IMR-90 (cell line): ENCODE measurements at regions not wholly inside any gene's neighbourhood (a gene's known extent, or its start where the extent isn't known, plus 50 kb on each side); places are given as distances from the start of the nearest gene placed in this dataset.

ENCODE experiments used
- ATAC-seq: fragments of 200-7000 bp; cut with Tn5 transposase; 2 replicates; pipeline ENCODE4 v1.9.1; 2020; ENCODE audit warnings: low read depth, mild to moderate bottlenecking, moderate library complexity
- BruUV-seq: library from RNA; stranded (reverse); fragments of 400-500 nt; replicated peaks from 2 replicates; lab custom pipeline; 2021; lab: Mats Ljungman, UMichigan
- CTCF ChIA-PET: fragments of 300-600 bp; formaldehyde crosslinking; extraction: SDS; loops from one replicate; lab custom pipeline; 2021; ENCODE audit warnings: antibody characterized with exemption; lab: Yijun Ruan, JAX
- POLR2A ChIA-PET: fragments of 300-600 bp; sonication (Branson Sonifier 250); formaldehyde crosslinking; loops from one replicate; lab custom pipeline; 2022; ENCODE audit warnings: antibody characterized with exemption; ENCODE audit not compliant: unreplicated experiment; lab: Charles Lee
- DNase-seq: peaks from one replicate; pipeline ENCODE4 v3.0.0; 2013
- H2AFZ ChIP-seq: replicated peaks from 2 replicates; pipeline ENCODE3; 2013; ENCODE audit warnings: low read length, mild to moderate bottlenecking; ENCODE audit not compliant: poor library complexity
- H2AK5ac ChIP-seq: 2 replicates; pipeline ENCODE4 v1.6.1; 2013; ENCODE audit warnings: low read depth, low read length, inconsistent platforms
- H2AK9ac ChIP-seq: replicated peaks from 2 replicates; pipeline ENCODE3; 2013; ENCODE audit warnings: mild to moderate bottlenecking, low read depth, low read length, moderate library complexity; ENCODE audit not compliant: poor library complexity
- H2BK120ac ChIP-seq: 2 replicates; pipeline ENCODE4 v1.6.1; 2013; ENCODE audit warnings: low read depth, low read length, inconsistent platforms
- H2BK15ac ChIP-seq: 3 replicates; pipeline ENCODE4 v1.6.1; 2013; ENCODE audit warnings: low read depth, low read length, inconsistent platforms
- H2BK20ac ChIP-seq: 2 replicates; pipeline ENCODE4 v1.6.1; 2013; ENCODE audit warnings: low read depth, mild to moderate bottlenecking, inconsistent platforms, low read length, moderate library complexity
- H2BK5ac ChIP-seq: 2 replicates; pipeline ENCODE4 v1.6.1; 2013; ENCODE audit warnings: mild to moderate bottlenecking, low read depth, low read length, inconsistent platforms; ENCODE audit not compliant: poor library complexity, severe bottlenecking
- H3K14ac ChIP-seq: replicated peaks from 2 replicates; pipeline ENCODE4 v1.6.1; 2013; ENCODE audit warnings: low read depth, low read length, inconsistent platforms
- H3K18ac ChIP-seq: 2 replicates; pipeline ENCODE4 v1.6.1; 2013; ENCODE audit warnings: low read depth, low read length, control low read depth
- H3K23ac ChIP-seq: 2 replicates; pipeline ENCODE4 v1.6.1; 2013; ENCODE audit warnings: low read depth, low read length, inconsistent platforms
- H3K27ac ChIP-seq: 2 replicates; pipeline ENCODE4 v1.5.1; 2013; ENCODE audit warnings: mild to moderate bottlenecking, control low read depth, low read length; ENCODE audit not compliant: insufficient read depth
- H3K27me3 ChIP-seq: 2 replicates; pipeline ENCODE4 v1.6.1; 2013; ENCODE audit warnings: low read length; ENCODE audit not compliant: control insufficient read depth, insufficient read depth
- H3K36me3 ChIP-seq: 2 replicates; pipeline ENCODE4 v1.6.1; 2013; ENCODE audit warnings: low read length, mixed read lengths; ENCODE audit not compliant: control insufficient read depth, insufficient read depth
- H3K4ac ChIP-seq: 2 replicates; pipeline ENCODE4 v1.6.1; 2013; ENCODE audit warnings: low read depth, low read length, inconsistent platforms
- H3K4me1 ChIP-seq: 2 replicates; pipeline ENCODE4 v1.6.1; 2013; ENCODE audit warnings: low read length, mixed read lengths; ENCODE audit not compliant: control insufficient read depth, insufficient read depth
- H3K4me2 ChIP-seq: 2 replicates; pipeline ENCODE4 v1.6.1; 2013; ENCODE audit warnings: low read depth, mild to moderate bottlenecking, control low read depth, low read length, moderate library complexity
- H3K4me3 ChIP-seq: 2 replicates; pipeline ENCODE4 v1.5.1; 2013; ENCODE audit warnings: low read depth, mild to moderate bottlenecking, control low read depth, low read length, moderate library complexity; ENCODE audit not compliant: insufficient read depth
- H3K56ac ChIP-seq: 2 replicates; pipeline ENCODE4 v1.6.1; 2013; ENCODE audit warnings: low read length, inconsistent platforms; ENCODE audit not compliant: insufficient read depth; ENCODE audit errors: extremely low read depth
- H3K79me1 ChIP-seq, 2 experiments: 2 replicates each; pipeline ENCODE4 v1.6.1; 2013; ENCODE audit warnings: low read length in 2 of 2, inconsistent platforms in 1 of 2, low read depth in 1 of 2
- H3K9ac ChIP-seq: 2 replicates; pipeline ENCODE4 v1.6.1; 2013; ENCODE audit warnings: low read depth, low read length, control low read depth
- H3K9me1 ChIP-seq: 2 replicates; pipeline ENCODE4 v1.6.1; 2013; ENCODE audit warnings: low read length, inconsistent platforms; ENCODE audit not compliant: insufficient read depth
- H3K9me3 ChIP-seq: 2 replicates; pipeline ENCODE4 v1.6.1; 2013; ENCODE audit warnings: low read length; ENCODE audit not compliant: control insufficient read depth, insufficient read depth
- H4K20me1 ChIP-seq: 2 replicates; pipeline ENCODE4 v1.6.1; 2013; ENCODE audit warnings: low read length, inconsistent platforms; ENCODE audit not compliant: insufficient read depth
- H4K5ac ChIP-seq: 2 replicates; pipeline ENCODE4 v1.6.1; 2013; ENCODE audit warnings: mild to moderate bottlenecking, low read depth, low read length, control low read depth
- H4K8ac ChIP-seq, 2 experiments: 2 replicates each; pipeline ENCODE4 v1.6.1; 2013; ENCODE audit warnings: low read depth in 2 of 2, low read length in 2 of 2, control low read depth in 1 of 2, inconsistent platforms in 1 of 2
- H4K91ac ChIP-seq: 2 replicates; pipeline ENCODE4 v1.6.1; 2013; ENCODE audit warnings: low read depth, low read length, inconsistent platforms; ENCODE audit not compliant: insufficient read depth
- BHLHE40 ChIP-seq: fragments of 150-350 bp; IDR thresholded peaks from 2 replicates; pipeline ENCODE4 v1.6.1; 2016; ENCODE audit warnings: mild to moderate bottlenecking, low read depth, low read length
- CEBPB ChIP-seq: IDR thresholded peaks from 2 replicates; pipeline ENCODE4 v1.6.1; 2012; ENCODE audit warnings: low read depth, low read length, improper control_type of control experiment
- CHD1 ChIP-seq: IDR thresholded peaks from 2 replicates; pipeline ENCODE4 v1.6.1; 2012; ENCODE audit warnings: low read depth, low read length, improper control_type of control experiment
- FOS ChIP-seq: fragments of 150-350 bp; IDR thresholded peaks from 2 replicates; pipeline ENCODE4 v1.6.1; 2016; ENCODE audit warnings: low read depth, low read length
- MAFK ChIP-seq: IDR thresholded peaks from 2 replicates; pipeline ENCODE4 v1.6.1; 2012; ENCODE audit warnings: low read depth, low read length, improper control_type of control experiment
- MAZ ChIP-seq: IDR thresholded peaks from 2 replicates; pipeline ENCODE4 v1.6.1; 2012; ENCODE audit warnings: low read depth, mild to moderate bottlenecking, low read length, improper control_type of control experiment, moderate library complexity, borderline replicate concordance
- MXI1 ChIP-seq: IDR thresholded peaks from 2 replicates; pipeline ENCODE4 v1.6.1; 2012; ENCODE audit warnings: low read depth, mild to moderate bottlenecking, low read length, moderate library complexity, borderline replicate concordance
- NFE2L2 ChIP-seq: fragments of 150-350 bp; IDR thresholded peaks from 2 replicates; pipeline ENCODE4 v1.6.1; 2016; ENCODE audit warnings: low read depth, mild to moderate bottlenecking, low read length
- POLR2A ChIP-seq: IDR thresholded peaks from 2 replicates; pipeline ENCODE4 v1.6.1; 2012; ENCODE audit warnings: mild to moderate bottlenecking, low read depth, low read length
- RAD21 ChIP-seq: IDR thresholded peaks from 2 replicates; pipeline ENCODE4 v1.6.1; 2012; ENCODE audit warnings: low read length, improper control_type of control experiment
- RCOR1 ChIP-seq: IDR thresholded peaks from 2 replicates; pipeline ENCODE4 v1.6.1; 2012; ENCODE audit warnings: mild to moderate bottlenecking, low read length, improper control_type of control experiment; ENCODE audit not compliant: insufficient replicate concordance
- SMC3 ChIP-seq: fragments of 150-350 bp; IDR thresholded peaks from 2 replicates; pipeline ENCODE4 v1.6.1; 2016; ENCODE audit warnings: low read depth, mild to moderate bottlenecking, antibody characterized with exemption, low read length, moderate library complexity
- WGBS, 2 experiments: methylation state at CpG; one replicate each; pipeline versions ENCODE4 v1.1.5 to v1.1.7; 2013; ENCODE audit warnings: missing lambda C conversion rate in 2 of 2; ENCODE audit not compliant: insufficient read length in 1 of 2; ENCODE audit errors: extremely low coverage in 2 of 2; 5-methylcytosine and 5-hydroxymethylcytosine counted together
- dilution Hi-C: fragments of 300-500 bp; cut with HindIII; formaldehyde crosslinking; loops from one replicate; pipeline ENCODE4 v1.14.3; 2018; ENCODE audit warnings: low sequenced_read_pairs; ENCODE audit not compliant: unreplicated experiment
- in situ Hi-C: fragments of 300-500 bp; cut with MboI; formaldehyde crosslinking; loops from 3 replicates; pipeline ENCODE4 v1.14.3; 2019; ENCODE audit warnings: low sequenced_read_pairs, inconsistent platforms, mixed read lengths
- intact Hi-C: fragments of 100-400 bp; cut with micrococcal nuclease; formaldehyde crosslinking; loops from 2 replicates; pipeline ENCODE4 v1.10.0; 2022
- TF ChIP-seq, protein P1 (sequence below): fragments of 150-350 bp; IDR thresholded peaks from 2 replicates; pipeline ENCODE4 v1.6.1; 2016; ENCODE audit warnings: low read depth, mild to moderate bottlenecking, low read length, moderate library complexity, borderline replicate concordance
- TF ChIP-seq, protein P2 (sequence below): fragments of 150-350 bp; IDR thresholded peaks from 2 replicates; pipeline ENCODE4 v1.6.1; 2017; ENCODE audit warnings: mild to moderate bottlenecking, antibody characterized with exemption, low read length, low read depth
- TF ChIP-seq, protein P3 (sequence below): conservative IDR thresholded peaks from 2 replicates; pipeline ENCODE4 v1.5.1; 2012; ENCODE audit warnings: mild to moderate bottlenecking, low read depth, low read length, improper control_type of control experiment

DNA sequence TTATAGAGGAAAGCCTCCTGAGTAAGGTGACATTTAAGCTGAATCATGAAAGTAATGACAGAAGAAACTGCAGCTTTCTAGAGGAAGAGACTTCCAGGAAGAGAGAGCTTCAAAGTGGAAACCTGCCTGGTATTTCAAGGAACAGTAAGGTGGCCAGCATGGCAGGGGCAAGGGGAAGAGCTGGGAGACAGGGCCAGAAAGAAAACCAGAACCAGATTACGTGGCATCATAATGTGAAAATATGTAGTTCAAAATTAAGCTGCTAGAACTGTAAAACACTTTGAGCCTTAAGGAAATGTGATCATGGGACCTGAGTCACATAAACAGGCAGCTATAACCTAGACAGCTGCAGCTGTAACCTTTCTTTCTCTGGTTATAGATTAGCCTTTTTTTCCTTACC lies 238.0 kb upstream of the FOXK1 start:
- no peak overlapping the region for H3K4me2 ChIP-seq
- ChIA-PET POLR2A (no interaction called here), CTCF (no interaction called here)
- no peak overlapping the region for H2BK20ac ChIP-seq
- H2AFZ ChIP-seq: no peak overlapping the region
- no peak overlapping the region for H3K18ac ChIP-seq
- no peak overlapping the region for H4K5ac ChIP-seq
- no peak for ATAC-seq
- BruUV-seq: no TSS peak
- no peak for TF ChIP-seq FOS
- no peak for TF ChIP-seq BHLHE40
- no peak for TF ChIP-seq RAD21
- no peak for TF ChIP-seq MXI1
- no peak for TF ChIP-seq CHD1
- no peak for TF ChIP-seq MAZ
- TF ChIP-seq, protein P1, sequence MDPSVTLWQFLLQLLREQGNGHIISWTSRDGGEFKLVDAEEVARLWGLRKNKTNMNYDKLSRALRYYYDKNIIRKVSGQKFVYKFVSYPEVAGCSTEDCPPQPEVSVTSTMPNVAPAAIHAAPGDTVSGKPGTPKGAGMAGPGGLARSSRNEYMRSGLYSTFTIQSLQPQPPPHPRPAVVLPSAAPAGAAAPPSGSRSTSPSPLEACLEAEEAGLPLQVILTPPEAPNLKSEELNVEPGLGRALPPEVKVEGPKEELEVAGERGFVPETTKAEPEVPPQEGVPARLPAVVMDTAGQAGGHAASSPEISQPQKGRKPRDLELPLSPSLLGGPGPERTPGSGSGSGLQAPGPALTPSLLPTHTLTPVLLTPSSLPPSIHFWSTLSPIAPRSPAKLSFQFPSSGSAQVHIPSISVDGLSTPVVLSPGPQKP: no peak
- TF ChIP-seq, protein P2, sequence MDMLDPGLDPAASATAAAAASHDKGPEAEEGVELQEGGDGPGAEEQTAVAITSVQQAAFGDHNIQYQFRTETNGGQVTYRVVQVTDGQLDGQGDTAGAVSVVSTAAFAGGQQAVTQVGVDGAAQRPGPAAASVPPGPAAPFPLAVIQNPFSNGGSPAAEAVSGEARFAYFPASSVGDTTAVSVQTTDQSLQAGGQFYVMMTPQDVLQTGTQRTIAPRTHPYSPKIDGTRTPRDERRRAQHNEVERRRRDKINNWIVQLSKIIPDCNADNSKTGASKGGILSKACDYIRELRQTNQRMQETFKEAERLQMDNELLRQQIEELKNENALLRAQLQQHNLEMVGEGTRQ: no peak
- no peak for TF ChIP-seq MAFK
- TF ChIP-seq NFE2L2: no peak
- no peak for TF ChIP-seq SMC3
- TF ChIP-seq RCOR1: no peak
- no peak for TF ChIP-seq CEBPB
- TF ChIP-seq, protein P3, sequence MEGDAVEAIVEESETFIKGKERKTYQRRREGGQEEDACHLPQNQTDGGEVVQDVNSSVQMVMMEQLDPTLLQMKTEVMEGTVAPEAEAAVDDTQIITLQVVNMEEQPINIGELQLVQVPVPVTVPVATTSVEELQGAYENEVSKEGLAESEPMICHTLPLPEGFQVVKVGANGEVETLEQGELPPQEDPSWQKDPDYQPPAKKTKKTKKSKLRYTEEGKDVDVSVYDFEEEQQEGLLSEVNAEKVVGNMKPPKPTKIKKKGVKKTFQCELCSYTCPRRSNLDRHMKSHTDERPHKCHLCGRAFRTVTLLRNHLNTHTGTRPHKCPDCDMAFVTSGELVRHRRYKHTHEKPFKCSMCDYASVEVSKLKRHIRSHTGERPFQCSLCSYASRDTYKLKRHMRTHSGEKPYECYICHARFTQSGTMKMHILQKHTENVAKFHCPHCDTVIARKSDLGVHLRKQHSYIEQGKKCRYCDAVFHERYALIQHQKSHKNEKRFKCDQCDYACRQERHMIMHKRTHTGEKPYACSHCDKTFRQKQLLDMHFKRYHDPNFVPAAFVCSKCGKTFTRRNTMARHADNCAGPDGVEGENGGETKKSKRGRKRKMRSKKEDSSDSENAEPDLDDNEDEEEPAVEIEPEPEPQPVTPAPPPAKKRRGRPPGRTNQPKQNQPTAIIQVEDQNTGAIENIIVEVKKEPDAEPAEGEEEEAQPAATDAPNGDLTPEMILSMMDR: no peak
- no peak for TF ChIP-seq POLR2A
- H3K27me3 ChIP-seq: no peaks in the 10 kb centered on the region
- H2BK120ac ChIP-seq: no peak overlapping the region
- H3K9me1 ChIP-seq: no peaks in the 10 kb centered on the region
- in situ Hi-C loops (no loop called here), dilution Hi-C loops (no loop called here), intact Hi-C loops (no loop called here)
- WGBS, 2 experiments: 20% methylated on average over 1 of the region's 1 CpG; no CpG with 5 or more reads in 1 of the 2 experiments
- H3K27ac ChIP-seq: no peak overlapping the region
- H2BK15ac ChIP-seq: no peak overlapping the region
- no peak overlapping the region for H3K9ac ChIP-seq
- H2BK5ac ChIP-seq: no peak overlapping the region
- no peak for DNase-seq
- no peak overlapping the region for H2AK5ac ChIP-seq
- H3K36me3 ChIP-seq: no peaks in the 10 kb centered on the region
- H2AK9ac ChIP-seq: no peak overlapping the region
- H4K8ac ChIP-seq: no peak overlapping the region
- no peak overlapping the region for H4K91ac ChIP-seq
- H4K20me1 ChIP-seq: no peaks in the 10 kb centered on the region
- peaks cover 13% of the 10 kb centered on the region for H3K9me3 ChIP-seq
- no peak overlapping the region for H3K14ac ChIP-seq
- H3K56ac ChIP-seq: no peak overlapping the region
- no peak overlapping the region for H3K23ac ChIP-seq
- H3K79me1 ChIP-seq: no peaks in the 10 kb centered on the region
- no peaks in the 10 kb centered on the region for H3K4me1 ChIP-seq
- no peak overlapping the region for H3K4me3 ChIP-seq
- no peak overlapping the region for H3K4ac ChIP-seq
